ENCODE measurements at regions not wholly inside any gene's neighbourhood (a gene's known extent, or its start where the extent isn't known, plus 50 kb on each side); places are given as distances from the start of the nearest gene placed in this dataset.

DNA sequence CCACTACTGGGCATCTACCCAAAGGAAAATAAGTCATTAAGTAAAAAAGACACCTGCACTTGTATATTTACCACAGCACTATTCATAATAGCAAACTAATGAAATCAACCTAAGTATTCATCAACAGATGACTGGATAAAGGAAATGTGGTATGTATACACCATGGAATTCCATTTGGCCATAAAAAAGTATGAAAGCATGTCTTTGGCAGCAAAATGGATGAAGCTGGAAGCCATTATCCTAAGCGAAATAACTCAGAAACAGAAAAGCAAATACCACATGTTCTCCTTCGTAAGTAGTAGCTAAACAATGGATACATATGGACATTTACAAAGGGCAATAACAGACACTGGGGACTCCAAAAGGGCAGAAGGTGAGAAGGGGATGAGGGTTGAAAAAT, 485.7 kb upstream of the BRINP3 start:
- TF ChIP-seq CTCF (IDR thresholded peaks at IDR 0.05) (no peak), ZFX (IDR thresholded peaks at IDR 0.05; ENCODE audit: borderline replicate concordance) (no peak)

Measured in 22Rv1 (cell line).